Type B pancreatic cell (in vitro differentiated cells): ENCODE measurements at regions not wholly inside any gene's neighbourhood (a gene's known extent, or its start where the extent isn't known, plus 50 kb on each side); places are given as distances from the start of the nearest gene placed in this dataset.

Source experiments
- DNase-seq: peaks from one replicate; pipeline ENCODE4 v3.0.0; 2021; ENCODE audit warnings: mixed read lengths; ENCODE audit not compliant: unreplicated experiment; ENCODE audit errors: extremely low spot score
- H3K27ac Mint-ChIP-seq: 2 replicates; pipeline ENCODE4 v1.8.0; 2021; ENCODE audit warnings: mild to moderate bottlenecking, mixed read lengths
- H3K27me3 Mint-ChIP-seq: 2 replicates; pipeline ENCODE4 v1.8.0; 2021; ENCODE audit warnings: mixed read lengths
- H3K36me3 Mint-ChIP-seq: 2 replicates; pipeline ENCODE4 v1.8.0; 2021; ENCODE audit warnings: mixed read lengths
- H3K4me1 Mint-ChIP-seq: one replicate; pipeline ENCODE4 v1.8.0; 2021; ENCODE audit warnings: mixed read lengths; ENCODE audit not compliant: unreplicated experiment
- H3K4me3 Mint-ChIP-seq: 2 replicates; pipeline ENCODE4 v1.8.0; 2021; ENCODE audit warnings: mild to moderate bottlenecking, mixed read lengths
- H3K9me3 Mint-ChIP-seq: 2 replicates; pipeline ENCODE4 v1.8.0; 2021; ENCODE audit warnings: mixed read lengths
- CTCF ChIP-seq: fragments of 200-600 bp; sonication (generic); conservative IDR thresholded peaks from 2 replicates; pipeline ENCODE4 v1.5.0; 2021; ENCODE audit warnings: antibody characterized with exemption, mild to moderate bottlenecking

- no peaks in the 10 kb centered on the region for H3K36me3 Mint-ChIP-seq
- H3K27me3 Mint-ChIP-seq = no peaks in the 10 kb centered on the region
- no peak for TF ChIP-seq CTCF
- no peak for DNase-seq
- no peak overlapping the region for H3K27ac Mint-ChIP-seq
- H3K9me3 Mint-ChIP-seq = no peaks in the 10 kb centered on the region
- peaks cover 15% of the 10 kb centered on the region for H3K4me1 Mint-ChIP-seq
- H3K4me3 Mint-ChIP-seq = no peak overlapping the region
These were observed 182.7 kb downstream of the BLID start for GRCh38 chr11:121933294-121933693.

- no peak for TF ChIP-seq CTCF
- Mint-ChIP-seq H3K27me3 (peaks cover under 1% of the 10 kb centered on the region), H3K27ac (peak overlapping the region; percentile 48), H3K4me1 (peaks cover 16% of the 10 kb centered on the region), H3K36me3 (no peaks in the 10 kb centered on the region), H3K4me3 (no peak overlapping the region), H3K9me3 (no peaks in the 10 kb centered on the region)
- DNase-seq = no peak
These were observed 183.3 kb downstream of the BLID start for GRCh38 chr11:121932646-121933185.

DNA sequence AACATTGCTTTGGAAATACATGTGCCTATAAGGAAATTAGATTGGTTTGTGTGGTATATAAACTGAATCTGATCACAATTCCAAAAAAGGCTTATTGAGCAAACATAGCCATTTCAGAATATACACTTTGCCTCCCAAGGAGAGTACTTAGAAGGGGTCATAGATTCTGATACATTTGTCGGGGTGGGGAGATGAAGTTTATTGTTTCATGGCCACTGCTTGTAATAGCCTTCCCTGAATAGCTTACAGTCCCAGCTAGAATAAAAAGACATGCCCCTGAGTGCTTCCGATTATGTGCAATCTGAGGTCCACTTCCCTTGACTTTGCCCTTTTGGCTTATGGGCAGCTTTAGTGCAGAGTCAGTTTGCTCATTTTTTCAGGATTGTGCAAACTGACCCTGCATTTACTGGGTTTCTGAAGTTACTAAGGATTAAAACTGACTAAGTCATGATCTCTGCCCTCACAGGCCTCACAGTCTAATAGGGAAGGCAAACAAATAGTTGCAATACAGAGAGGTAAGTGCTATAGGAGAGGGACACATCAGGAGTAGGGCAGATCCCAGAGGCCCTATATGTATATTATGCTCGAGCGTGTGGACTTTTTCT lies 184.2 kb downstream of the BLID start:
- DNase-seq = no peak
- Mint-ChIP-seq H3K9me3 (no peaks in the 10 kb centered on the region), H3K4me1 (peaks cover 24% of the 10 kb centered on the region), H3K27ac (peak overlapping the region; percentile 48), H3K36me3 (no peaks in the 10 kb centered on the region), H3K27me3 (peaks cover 9% of the 10 kb centered on the region), H3K4me3 (peak overlapping the region; percentile 2)
- TF ChIP-seq CTCF = no peak

GRCh38 chr11:121931121-121931520 lies 184.9 kb downstream of the BLID start:
- no peak overlapping the region for H3K27ac Mint-ChIP-seq
- DNase-seq = no peak
- H3K4me3 Mint-ChIP-seq = no peak overlapping the region
- H3K36me3 Mint-ChIP-seq = no peaks in the 10 kb centered on the region
- no peak for TF ChIP-seq CTCF
- H3K4me1 Mint-ChIP-seq = peaks cover 29% of the 10 kb centered on the region
- peaks cover 16% of the 10 kb centered on the region for H3K27me3 Mint-ChIP-seq
- no peaks in the 10 kb centered on the region for H3K9me3 Mint-ChIP-seq

GRCh38 chr11:121930004-121930965 lies 185.7 kb downstream of the BLID start:
- no peak for DNase-seq
- TF ChIP-seq CTCF = no peak
- no peak overlapping the region for H3K27ac Mint-ChIP-seq
- H3K4me1 Mint-ChIP-seq = peaks cover 29% of the 10 kb centered on the region
- no peaks in the 10 kb centered on the region for H3K9me3 Mint-ChIP-seq
- H3K4me3 Mint-ChIP-seq = no peak overlapping the region
- H3K27me3 Mint-ChIP-seq = peaks cover 16% of the 10 kb centered on the region
- no peaks in the 10 kb centered on the region for H3K36me3 Mint-ChIP-seq
